ENCODE measurements at regions not wholly inside any gene's neighbourhood (a gene's known extent, or its start where the extent isn't known, plus 50 kb on each side); places are given as distances from the start of the nearest gene placed in this dataset.

DNA sequence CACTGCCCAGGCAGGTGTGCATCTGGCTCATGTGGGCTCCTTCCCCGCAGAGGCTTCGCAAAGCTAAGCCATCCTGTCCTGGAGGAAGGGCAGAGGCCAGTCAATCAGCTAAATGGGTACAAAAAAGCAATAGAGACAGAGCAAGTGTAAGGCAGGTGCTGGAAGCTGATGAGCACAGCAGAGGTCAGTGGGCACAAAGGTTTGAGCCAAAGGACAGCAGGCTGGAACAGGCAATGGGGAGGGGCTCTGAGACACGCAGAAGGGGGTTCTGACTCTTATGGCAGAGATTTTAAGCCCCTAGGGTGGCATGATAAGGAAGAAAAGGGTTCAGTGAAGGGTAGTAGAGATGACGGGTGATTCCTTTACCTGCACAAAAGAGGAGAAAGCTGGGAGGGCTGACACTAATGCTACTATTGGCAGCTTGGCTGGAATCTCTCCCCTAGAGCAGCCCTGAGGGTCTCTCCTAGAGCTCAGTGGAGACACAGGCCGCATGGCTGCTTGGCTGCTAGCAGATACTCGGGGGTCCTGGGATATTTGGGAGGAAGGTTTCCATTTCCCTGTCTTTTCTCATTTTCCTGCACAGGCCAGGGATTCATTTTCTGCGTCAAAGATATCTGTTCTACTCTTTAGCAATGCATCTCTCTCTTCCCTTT is 132.4 kb downstream of the MYCN start:
- H3K4me1 Mint-ChIP-seq (ENCODE audit: low read depth, unreplicated experiment), result peaks cover 5% of the 10 kb centered on the region
- peaks cover 3% of the 10 kb centered on the region for H3K27me3 Mint-ChIP-seq (ENCODE audit: unreplicated experiment)
- H3K36me3 Mint-ChIP-seq (ENCODE audit: unreplicated experiment), result no peaks in the 10 kb centered on the region
- H3K4me3 Mint-ChIP-seq (ENCODE audit: unreplicated experiment), result no peak overlapping the region
- no peak for DNase-seq
- H3K27ac Mint-ChIP-seq (ENCODE audit: unreplicated experiment), result no peak overlapping the region
- H3K9me3 Mint-ChIP-seq (ENCODE audit: unreplicated experiment), result peaks cover 4% of the 10 kb centered on the region
- TF ChIP-seq, protein P1, sequence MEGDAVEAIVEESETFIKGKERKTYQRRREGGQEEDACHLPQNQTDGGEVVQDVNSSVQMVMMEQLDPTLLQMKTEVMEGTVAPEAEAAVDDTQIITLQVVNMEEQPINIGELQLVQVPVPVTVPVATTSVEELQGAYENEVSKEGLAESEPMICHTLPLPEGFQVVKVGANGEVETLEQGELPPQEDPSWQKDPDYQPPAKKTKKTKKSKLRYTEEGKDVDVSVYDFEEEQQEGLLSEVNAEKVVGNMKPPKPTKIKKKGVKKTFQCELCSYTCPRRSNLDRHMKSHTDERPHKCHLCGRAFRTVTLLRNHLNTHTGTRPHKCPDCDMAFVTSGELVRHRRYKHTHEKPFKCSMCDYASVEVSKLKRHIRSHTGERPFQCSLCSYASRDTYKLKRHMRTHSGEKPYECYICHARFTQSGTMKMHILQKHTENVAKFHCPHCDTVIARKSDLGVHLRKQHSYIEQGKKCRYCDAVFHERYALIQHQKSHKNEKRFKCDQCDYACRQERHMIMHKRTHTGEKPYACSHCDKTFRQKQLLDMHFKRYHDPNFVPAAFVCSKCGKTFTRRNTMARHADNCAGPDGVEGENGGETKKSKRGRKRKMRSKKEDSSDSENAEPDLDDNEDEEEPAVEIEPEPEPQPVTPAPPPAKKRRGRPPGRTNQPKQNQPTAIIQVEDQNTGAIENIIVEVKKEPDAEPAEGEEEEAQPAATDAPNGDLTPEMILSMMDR (IDR thresholded peaks at IDR 0.05; ENCODE audit: partially characterized antibody, unreplicated experiment), result no peak

DNA sequence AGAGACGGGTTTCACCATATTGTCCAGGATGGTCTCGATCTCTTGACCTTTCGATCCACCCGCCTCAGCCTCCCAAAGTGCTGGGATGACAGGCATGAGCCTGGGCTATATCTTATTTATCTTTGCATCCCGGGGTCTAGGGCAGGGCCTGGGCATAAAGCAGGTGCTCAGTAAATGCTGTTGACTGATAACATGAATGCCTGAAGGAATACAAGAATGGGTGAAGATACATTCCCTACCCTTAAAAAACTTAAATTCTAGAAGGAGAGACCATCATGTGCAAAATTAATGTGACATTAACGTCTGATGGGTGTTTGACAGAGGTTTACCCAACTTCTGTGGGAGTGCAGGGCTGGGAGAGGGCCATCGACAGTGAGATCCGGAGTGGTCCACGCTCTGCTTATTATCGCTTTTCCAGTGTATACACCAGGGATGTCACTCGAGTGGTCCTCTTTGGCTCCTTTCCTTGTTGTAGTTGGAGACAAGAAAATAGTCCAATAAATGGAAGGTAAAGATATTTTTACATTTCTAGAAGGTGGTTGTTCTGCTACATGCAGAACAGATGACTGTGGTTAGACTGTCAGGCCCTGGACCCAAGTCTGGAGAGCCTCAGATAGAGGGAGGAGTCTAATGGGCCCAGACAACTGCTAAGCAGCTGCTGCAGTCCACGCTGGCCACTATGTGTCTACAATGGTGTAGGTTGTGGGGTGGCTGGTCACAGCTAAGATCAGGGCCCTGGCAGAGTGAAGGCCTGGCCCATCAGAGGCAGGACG is 131.7 kb downstream of the MYCN start:
- Mint-ChIP-seq H3K9me3 (ENCODE audit: unreplicated experiment) (peaks cover 4% of the 10 kb centered on the region), H3K27me3 (ENCODE audit: unreplicated experiment) (peaks cover 3% of the 10 kb centered on the region), H3K4me3 (ENCODE audit: unreplicated experiment) (no peak overlapping the region), H3K27ac (ENCODE audit: unreplicated experiment) (no peak overlapping the region), H3K36me3 (ENCODE audit: unreplicated experiment) (no peaks in the 10 kb centered on the region), H3K4me1 (ENCODE audit: low read depth, unreplicated experiment) (peaks cover 5% of the 10 kb centered on the region)
- TF ChIP-seq, protein P1 (IDR thresholded peaks at IDR 0.05; ENCODE audit: partially characterized antibody, unreplicated experiment), result no peak
- no peak for DNase-seq

DNA sequence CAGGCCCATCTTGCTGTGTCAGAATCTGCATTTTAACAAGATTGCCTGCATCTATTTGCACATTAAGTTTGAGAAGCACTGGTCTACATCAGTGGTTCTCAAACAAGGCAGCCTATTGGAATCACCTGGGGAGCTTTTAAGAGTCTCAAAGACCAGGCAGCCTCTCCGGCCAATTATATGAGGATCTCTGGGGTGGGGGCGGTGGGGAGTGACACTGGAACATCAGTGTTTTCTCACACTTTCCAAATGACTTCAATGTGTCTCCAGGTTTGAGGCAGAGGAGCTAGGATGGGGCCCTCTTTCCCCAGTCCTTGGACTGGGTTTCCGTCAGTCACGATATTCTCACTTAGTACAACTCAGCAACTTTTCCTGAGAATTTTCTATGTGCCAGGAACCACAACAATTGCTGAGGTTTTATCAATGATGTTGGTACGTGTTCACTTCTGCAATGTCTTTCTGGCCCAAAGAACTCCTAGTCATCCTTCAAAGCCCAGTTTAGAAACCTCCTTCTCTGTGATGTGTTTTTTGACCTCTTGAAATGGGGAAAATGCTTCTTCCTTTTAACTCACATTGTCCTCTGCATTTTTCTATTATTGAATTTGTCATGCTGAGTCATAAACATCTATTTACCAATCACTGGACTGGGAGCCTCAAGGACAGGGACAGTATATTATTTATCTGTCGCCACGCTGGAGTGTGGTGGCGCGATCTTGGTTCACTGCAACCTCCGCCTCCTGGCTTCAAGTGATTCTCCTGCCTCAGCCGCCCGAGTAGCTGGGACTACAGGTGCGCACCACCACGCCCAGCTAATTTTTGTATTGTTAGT is 130.9 kb downstream of the MYCN start:
- TF ChIP-seq, protein P1 (IDR thresholded peaks at IDR 0.05; ENCODE audit: partially characterized antibody, unreplicated experiment), result no peak
- H3K36me3 Mint-ChIP-seq (ENCODE audit: unreplicated experiment), result no peaks in the 10 kb centered on the region

DNA sequence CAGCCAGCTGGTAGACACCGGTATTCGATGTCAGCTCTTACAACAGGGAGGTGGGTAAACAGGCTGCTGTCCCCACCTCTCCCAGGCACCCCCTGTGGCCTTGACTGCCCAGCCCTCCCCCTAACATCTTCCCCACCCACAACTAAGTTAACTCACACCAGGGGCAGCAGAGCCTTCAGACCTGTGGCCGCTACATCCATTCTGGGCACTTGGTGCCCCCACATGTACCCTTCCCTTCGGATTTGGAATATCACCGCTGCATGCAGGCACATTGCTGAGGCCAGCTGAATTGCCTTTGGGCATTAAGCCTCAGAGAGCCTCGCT is 130.3 kb downstream of the MYCN start:
- Mint-ChIP-seq H3K27ac (ENCODE audit: unreplicated experiment) (no peak overlapping the region), H3K4me3 (ENCODE audit: unreplicated experiment) (no peak overlapping the region), H3K27me3 (ENCODE audit: unreplicated experiment) (peaks cover 3% of the 10 kb centered on the region), H3K36me3 (ENCODE audit: unreplicated experiment) (no peaks in the 10 kb centered on the region), H3K4me1 (ENCODE audit: low read depth, unreplicated experiment) (peaks cover 5% of the 10 kb centered on the region), H3K9me3 (ENCODE audit: unreplicated experiment) (peaks cover 4% of the 10 kb centered on the region)
- DNase-seq, result no peak
- TF ChIP-seq, protein P1 (IDR thresholded peaks at IDR 0.05; ENCODE audit: partially characterized antibody, unreplicated experiment), result no peak

More for the DNA sequence above, 130.9 kb downstream of the MYCN start:
- Mint-ChIP-seq H3K27me3 (ENCODE audit: unreplicated experiment) (peaks cover 3% of the 10 kb centered on the region), H3K4me3 (ENCODE audit: unreplicated experiment) (no peak overlapping the region), H3K27ac (ENCODE audit: unreplicated experiment) (no peak overlapping the region), H3K4me1 (ENCODE audit: low read depth, unreplicated experiment) (peaks cover 5% of the 10 kb centered on the region), H3K9me3 (ENCODE audit: unreplicated experiment) (peaks cover 4% of the 10 kb centered on the region)
- DNase-seq, result no peak
